DND-41 (cell line): ENCODE measurements at regions not wholly inside any gene's neighbourhood (a gene's known extent, or its start where the extent isn't known, plus 50 kb on each side); places are given as distances from the start of the nearest gene placed in this dataset.

Experiments used
- ATAC-seq: fragments of 200-7000 bp; cut with Tn5 transposase; 3 replicates; pipeline ENCODE4 v1.9.1; 2021; ENCODE audit warnings: low read depth; ENCODE audit not compliant: insufficient read depth
- DNase-seq: peaks from one replicate; pipeline ENCODE4 v3.0.0-alpha.2; 2020
- H2AFZ ChIP-seq: 2 replicates; pipeline ENCODE4 v1.6.0; 2012; ENCODE audit warnings: low read depth, low read length
- H3K27ac ChIP-seq: 2 replicates; pipeline ENCODE4 v1.5.1; 2012; ENCODE audit warnings: low read length, inconsistent platforms
- H3K27me3 ChIP-seq: fragments of 200-600 bp; sonication (generic); 2 replicates; pipeline ENCODE4 v1.6.0; 2012; ENCODE audit warnings: low read length, mild to moderate bottlenecking, inconsistent platforms; ENCODE audit not compliant: insufficient read depth, poor library complexity
- H3K36me3 ChIP-seq: 2 replicates; pipeline ENCODE4 v1.5.1; 2012; ENCODE audit warnings: low read length, inconsistent platforms; ENCODE audit not compliant: insufficient read depth
- H3K4me1 ChIP-seq: 2 replicates; pipeline ENCODE4 v1.5.1; 2012; ENCODE audit warnings: mild to moderate bottlenecking, low read length; ENCODE audit not compliant: insufficient read depth
- H3K4me2 ChIP-seq: 2 replicates; pipeline ENCODE4 v1.6.0; 2012; ENCODE audit warnings: mild to moderate bottlenecking, moderate library complexity, low read length, inconsistent platforms; ENCODE audit not compliant: insufficient read depth
- H3K4me3 ChIP-seq, 2 experiments: fragments of 200-600 bp in 1 of 2; shearing (Covaris generic) in 1 of 2; 2 replicates each; pipeline ENCODE4 v1.5.1; 2012 to 2016; ENCODE audit warnings: inconsistent platforms in 2 of 2, low read length in 2 of 2, mild to moderate bottlenecking in 2 of 2, low read depth in 1 of 2, moderate library complexity in 1 of 2
- H3K79me2 ChIP-seq: 2 replicates; pipeline ENCODE4 v1.6.0; 2012; ENCODE audit warnings: low read length, inconsistent platforms; ENCODE audit not compliant: insufficient read depth
- H3K9ac ChIP-seq: 2 replicates; pipeline ENCODE4 v1.6.0; 2012; ENCODE audit warnings: low read depth, mild to moderate bottlenecking, inconsistent platforms, low read length, moderate library complexity
- H3K9me3 ChIP-seq: 2 replicates; pipeline ENCODE4 v1.5.1; 2012; ENCODE audit warnings: low read length, moderate library complexity, mild to moderate bottlenecking, inconsistent platforms; ENCODE audit not compliant: insufficient read depth, severe bottlenecking
- H4K20me1 ChIP-seq: 2 replicates; pipeline ENCODE4 v1.6.0; 2012; ENCODE audit warnings: low read length; ENCODE audit not compliant: insufficient read depth
- EZH2 ChIP-seq: IDR thresholded peaks from 3 replicates; pipeline ENCODE4 v1.6.1; 2012; ENCODE audit warnings: borderline replicate concordance, low read depth, mild to moderate bottlenecking, moderate library complexity, low read length, inconsistent platforms; ENCODE audit not compliant: severe bottlenecking
- TF ChIP-seq, protein P1 (sequence below): IDR thresholded peaks from 2 replicates; pipeline ENCODE4 v1.5.1; 2012; ENCODE audit warnings: borderline replicate concordance, low read length, moderate library complexity, mild to moderate bottlenecking; ENCODE audit not compliant: poor library complexity, severe bottlenecking; ENCODE audit errors: extremely low read depth

GRCh38 chr6:15943423-15943822 is 185.5 kb upstream of the MYLIP start:
- Histone ChIP-seq H3K4me3 (no peak overlapping the region), H3K36me3 (no peaks in the 10 kb centered on the region), H3K27me3 (no peaks in the 10 kb centered on the region), H3K9ac (no peak overlapping the region), H3K27ac (no peak overlapping the region), H3K4me1 (no peaks in the 10 kb centered on the region), H3K4me2 (no peak overlapping the region), H2AFZ (no peak overlapping the region), H3K79me2 (no peaks in the 10 kb centered on the region), H4K20me1 (no peaks in the 10 kb centered on the region), H3K9me3 (no peaks in the 10 kb centered on the region)
- ATAC-seq = no peak
- TF ChIP-seq, protein P1, sequence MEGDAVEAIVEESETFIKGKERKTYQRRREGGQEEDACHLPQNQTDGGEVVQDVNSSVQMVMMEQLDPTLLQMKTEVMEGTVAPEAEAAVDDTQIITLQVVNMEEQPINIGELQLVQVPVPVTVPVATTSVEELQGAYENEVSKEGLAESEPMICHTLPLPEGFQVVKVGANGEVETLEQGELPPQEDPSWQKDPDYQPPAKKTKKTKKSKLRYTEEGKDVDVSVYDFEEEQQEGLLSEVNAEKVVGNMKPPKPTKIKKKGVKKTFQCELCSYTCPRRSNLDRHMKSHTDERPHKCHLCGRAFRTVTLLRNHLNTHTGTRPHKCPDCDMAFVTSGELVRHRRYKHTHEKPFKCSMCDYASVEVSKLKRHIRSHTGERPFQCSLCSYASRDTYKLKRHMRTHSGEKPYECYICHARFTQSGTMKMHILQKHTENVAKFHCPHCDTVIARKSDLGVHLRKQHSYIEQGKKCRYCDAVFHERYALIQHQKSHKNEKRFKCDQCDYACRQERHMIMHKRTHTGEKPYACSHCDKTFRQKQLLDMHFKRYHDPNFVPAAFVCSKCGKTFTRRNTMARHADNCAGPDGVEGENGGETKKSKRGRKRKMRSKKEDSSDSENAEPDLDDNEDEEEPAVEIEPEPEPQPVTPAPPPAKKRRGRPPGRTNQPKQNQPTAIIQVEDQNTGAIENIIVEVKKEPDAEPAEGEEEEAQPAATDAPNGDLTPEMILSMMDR = no peak
- TF ChIP-seq EZH2 = no peak
- DNase-seq = no peak

DNA sequence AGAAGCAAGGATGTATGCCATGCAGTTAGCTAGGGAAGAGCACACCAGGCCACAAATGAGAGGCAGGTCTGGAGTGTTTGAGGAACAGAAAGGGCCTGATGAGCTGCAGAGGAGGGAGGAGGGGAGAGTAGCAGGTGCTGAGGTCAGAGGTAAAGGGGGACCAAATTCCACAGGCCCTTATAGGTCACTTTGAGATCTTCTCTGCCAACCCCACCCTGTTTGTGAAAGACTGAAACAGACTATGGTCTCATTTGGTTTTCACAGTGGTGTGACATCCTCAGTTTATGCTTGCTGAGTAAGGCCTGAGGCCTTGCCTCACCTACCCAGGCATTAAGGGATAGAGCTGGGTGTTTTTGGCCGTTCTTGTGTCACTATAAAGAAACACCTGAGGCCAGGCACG is 187.7 kb upstream of the MYLIP start:
- no peak overlapping the region for H3K9ac ChIP-seq
- no peak for TF ChIP-seq EZH2
- TF ChIP-seq, protein P1 = no peak
- no peak overlapping the region for H3K27ac ChIP-seq
- H3K36me3 ChIP-seq = no peaks in the 10 kb centered on the region
- DNase-seq (no peak), ATAC-seq (no peak)
- no peaks in the 10 kb centered on the region for H4K20me1 ChIP-seq
- H3K79me2 ChIP-seq = no peaks in the 10 kb centered on the region
- no peaks in the 10 kb centered on the region for H3K27me3 ChIP-seq
- no peaks in the 10 kb centered on the region for H3K4me1 ChIP-seq
- no peaks in the 10 kb centered on the region for H3K9me3 ChIP-seq
- no peak overlapping the region for H3K4me3 ChIP-seq
- no peak overlapping the region for H3K4me2 ChIP-seq
- H2AFZ ChIP-seq = no peak overlapping the region

GRCh38 chr6:15938107-15938506 is 190.8 kb upstream of the MYLIP start:
- Histone ChIP-seq H3K4me2 (no peak overlapping the region), H3K4me1 (no peaks in the 10 kb centered on the region), H2AFZ (no peak overlapping the region), H3K36me3 (no peaks in the 10 kb centered on the region), H4K20me1 (no peaks in the 10 kb centered on the region), H3K9me3 (no peaks in the 10 kb centered on the region), H3K79me2 (no peaks in the 10 kb centered on the region), H3K9ac (no peak overlapping the region), H3K4me3 (no peak overlapping the region), H3K27me3 (no peaks in the 10 kb centered on the region), H3K27ac (no peak overlapping the region)
- DNase-seq (no peak), ATAC-seq (no peak)
- TF ChIP-seq EZH2 = no peak
- TF ChIP-seq, protein P1 = no peak

GRCh38 chr6:15937602-15938001 is 191.3 kb upstream of the MYLIP start:
- H3K9me3 ChIP-seq = no peaks in the 10 kb centered on the region
- TF ChIP-seq, protein P1 = no peak
- no peak for TF ChIP-seq EZH2
- DNase-seq = no peak
- no peak overlapping the region for H3K4me2 ChIP-seq
- H3K9ac ChIP-seq = no peak overlapping the region
- H2AFZ ChIP-seq = no peak overlapping the region
- no peaks in the 10 kb centered on the region for H3K79me2 ChIP-seq
- ATAC-seq = no peak
- H4K20me1 ChIP-seq = no peaks in the 10 kb centered on the region
- no peak overlapping the region for H3K4me3 ChIP-seq
- no peaks in the 10 kb centered on the region for H3K4me1 ChIP-seq
- H3K36me3 ChIP-seq = no peaks in the 10 kb centered on the region
- H3K27ac ChIP-seq = no peak overlapping the region
- no peaks in the 10 kb centered on the region for H3K27me3 ChIP-seq
